ENCODE measurements at regions not wholly inside any gene's neighbourhood (a gene's known extent, or its start where the extent isn't known, plus 50 kb on each side); places are given as distances from the start of the nearest gene placed in this dataset.
"Not testable (repeated sequence)": the region's sequence is repeated elsewhere in the genome, so short reads cannot be mapped to it uniquely, and the experiment has no call there.

GRCh38 chr18:73043211-73043610 is 175.4 kb upstream of the NETO1 start:
- no peak for DNase-seq

- no peak for DNase-seq
Measured at GRCh38 chr18:73040247-73040646, 172.5 kb upstream of the NETO1 start.

- DNase-seq = no peak
Measured at GRCh38 chr18:73038336-73038735, 170.5 kb upstream of the NETO1 start.

GRCh38 chr18:73023975-73024374 is 156.2 kb upstream of the NETO1 start:
- DNase-seq = no peak

- DNase-seq = no peak
Measured at GRCh38 chr18:73009691-73010090, 141.9 kb upstream of the NETO1 start.

GRCh38 chr18:73007915-73008308 is 140.1 kb upstream of the NETO1 start:
- no peak for DNase-seq

GRCh38 chr18:73007195-73007914 is 139.6 kb upstream of the NETO1 start:
- no peak for DNase-seq

- DNase-seq = no peak
Measured at GRCh38 chr18:73006331-73006730, 138.5 kb upstream of the NETO1 start.

- no peak for DNase-seq
Measured at GRCh38 chr18:73004260-73004659, 136.5 kb upstream of the NETO1 start.

- DNase-seq = no peak
Measured at GRCh38 chr18:72999971-73000607, 132.3 kb upstream of the NETO1 start.

GRCh38 chr18:72995558-72995957 is 127.8 kb upstream of the NETO1 start:
- no peak for DNase-seq

- no peak for DNase-seq
Measured at GRCh38 chr18:72993250-72993649, 125.5 kb upstream of the NETO1 start.

- DNase-seq = no peak
Measured at GRCh38 chr18:72991379-72991778, 123.6 kb upstream of the NETO1 start.

GRCh38 chr18:72987570-72987969 is 119.8 kb upstream of the NETO1 start:
- not testable (repeated sequence) for DNase-seq

GRCh38 chr18:72986103-72986502 is 118.3 kb upstream of the NETO1 start:
- DNase-seq = no peak

- DNase-seq = no peak
Measured at GRCh38 chr18:72985686-72986085, 117.9 kb upstream of the NETO1 start.

GRCh38 chr18:72984290-72984689 is 116.5 kb upstream of the NETO1 start:
- no peak for DNase-seq

- no peak for DNase-seq
Measured at GRCh38 chr18:72973841-72974240, 106.1 kb upstream of the NETO1 start.

GRCh38 chr18:72965616-72966015 is 97.8 kb upstream of the NETO1 start:
- no peak for DNase-seq

- DNase-seq = not testable (repeated sequence)
Measured at GRCh38 chr18:72958195-72958594, 90.4 kb upstream of the NETO1 start.

- no peak for DNase-seq
Measured at GRCh38 chr18:72948439-72948838, 80.7 kb upstream of the NETO1 start.

- no peak for DNase-seq
Measured at GRCh38 chr18:72942766-72943165, 75.0 kb upstream of the NETO1 start.

- DNase-seq = no peak
Measured at GRCh38 chr18:72940986-72941385, 73.2 kb upstream of the NETO1 start.

- DNase-seq = no peak
Measured at GRCh38 chr18:72940509-72940908, 72.7 kb upstream of the NETO1 start.

- DNase-seq = no peak
Measured at GRCh38 chr18:72935744-72936143, 68.0 kb upstream of the NETO1 start.

Data from fibroblast of upper back skin (primary cell).